HEK293 (cell line): ENCODE measurements at regions not wholly inside any gene's neighbourhood (a gene's known extent, or its start where the extent isn't known, plus 50 kb on each side); places are given as distances from the start of the nearest gene placed in this dataset.
A peak's percentile ranks its signal among the peaks of the same experiment; 100 is the strongest.
"Not testable (repeated sequence)": the region's sequence is repeated elsewhere in the genome, so short reads cannot be mapped to it uniquely, and the experiment has no call there.

ENCODE experiments used
- CTCF ChIA-PET: fragments of 350-600 bp; formaldehyde crosslinking; extraction: SDS; loops from one replicate; lab custom pipeline; 2021; ENCODE audit warnings: antibody characterized with exemption; lab: Yijun Ruan, JAX
- POLR2A ChIA-PET: fragments of 300-600 bp; formaldehyde crosslinking; extraction: SDS; loops from one replicate; lab custom pipeline; 2020; ENCODE audit warnings: antibody characterized with exemption, inconsistent platforms; lab: Yijun Ruan, JAX
- H3K27ac ChIP-seq: fragments of 200-500 bp; sonication (Bioruptor generic); 2 replicates; pipeline ENCODE4 v1.5.1; 2014; ENCODE audit warnings: low read depth, low read length, control low read depth, inconsistent platforms; ENCODE audit errors: extremely low read depth
- H3K36me3 ChIP-seq, 2 experiments: fragments of 200-500 bp in 1 of 2; sonication (Bioruptor generic) in 1 of 2; 1 replicate in 1 of 2; 2 replicates in 1 of 2; pipeline ENCODE4 v1.5.1; 2014 to 2017; ENCODE audit warnings: inconsistent platforms in 2 of 2, low read length in 2 of 2; ENCODE audit not compliant: control insufficient read depth in 2 of 2, insufficient read depth in 1 of 2
- H3K4me1 ChIP-seq: fragments of 200-500 bp; sonication (Bioruptor generic); 2 replicates; pipeline ENCODE4 v1.5.1; 2014; ENCODE audit warnings: mild to moderate bottlenecking, low read length, inconsistent platforms; ENCODE audit not compliant: control insufficient read depth, insufficient read depth
- H3K4me3 ChIP-seq: 2 replicates; pipeline ENCODE4 v1.5.1; 2011; ENCODE audit warnings: low read depth, mild to moderate bottlenecking, control low read depth, low read length, moderate library complexity
- H3K9me3 ChIP-seq: fragments of 200-500 bp; sonication (Bioruptor generic); 2 replicates; pipeline ENCODE4 v1.5.1; 2014; ENCODE audit warnings: low read depth, low read length, inconsistent platforms; ENCODE audit not compliant: control insufficient read depth, insufficient read depth
- SETDB1 ChIP-seq: IDR thresholded peaks from one replicate; pipeline ENCODE4 v1.6.1; 2017; ENCODE audit warnings: mild to moderate bottlenecking, low read length, moderate library complexity, mixed read lengths; ENCODE audit not compliant: insufficient read length
- ZNF555 ChIP-seq: fragments of 450-650 bp; formaldehyde crosslinking; conservative IDR thresholded peaks from 2 replicates; pipeline ENCODE4 v1.5.1; 2017; ENCODE audit warnings: missing biosample characterization, mild to moderate bottlenecking, missing genetic modification characterization, inconsistent platforms
- ZNF768 ChIP-seq: fragments of 450-650 bp; formaldehyde crosslinking; IDR thresholded peaks from 2 replicates; pipeline ENCODE4 v1.5.1; 2018; ENCODE audit warnings: missing biosample characterization, mild to moderate bottlenecking, missing genetic modification characterization
- TF ChIP-seq, protein P1 (sequence below): fragments of 450-650 bp; IDR thresholded peaks from 2 replicates; pipeline ENCODE4 v1.5.1; 2018; ENCODE audit warnings: missing biosample characterization, mild to moderate bottlenecking, missing genetic modification characterization
- TF ChIP-seq, protein P2 (sequence below): fragments of 450-650 bp; formaldehyde crosslinking; IDR thresholded peaks from 2 replicates; pipeline ENCODE4 v1.5.1; 2016; ENCODE audit warnings: missing biosample characterization, missing genetic modification characterization

DNA sequence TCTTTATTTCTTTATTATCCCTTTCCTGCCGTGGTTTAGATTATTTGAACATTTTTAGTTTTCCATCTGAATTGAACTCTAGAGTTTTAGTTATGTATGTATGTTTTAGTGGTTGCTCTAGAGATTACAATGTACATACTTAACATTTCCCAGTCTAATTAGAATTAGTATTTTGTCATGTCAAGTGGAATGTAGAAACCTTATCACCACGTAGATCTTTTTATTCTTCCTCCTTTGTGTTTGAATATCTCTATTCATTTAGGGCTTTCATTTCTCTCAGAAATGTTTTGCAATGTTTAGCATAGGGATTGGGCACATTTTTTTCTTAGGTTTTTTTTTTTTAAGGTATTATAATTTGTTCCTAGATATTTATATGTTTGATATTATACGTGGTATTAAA lies 73.1 kb upstream of the EZR start (continued):
- TF ChIP-seq, protein P1, sequence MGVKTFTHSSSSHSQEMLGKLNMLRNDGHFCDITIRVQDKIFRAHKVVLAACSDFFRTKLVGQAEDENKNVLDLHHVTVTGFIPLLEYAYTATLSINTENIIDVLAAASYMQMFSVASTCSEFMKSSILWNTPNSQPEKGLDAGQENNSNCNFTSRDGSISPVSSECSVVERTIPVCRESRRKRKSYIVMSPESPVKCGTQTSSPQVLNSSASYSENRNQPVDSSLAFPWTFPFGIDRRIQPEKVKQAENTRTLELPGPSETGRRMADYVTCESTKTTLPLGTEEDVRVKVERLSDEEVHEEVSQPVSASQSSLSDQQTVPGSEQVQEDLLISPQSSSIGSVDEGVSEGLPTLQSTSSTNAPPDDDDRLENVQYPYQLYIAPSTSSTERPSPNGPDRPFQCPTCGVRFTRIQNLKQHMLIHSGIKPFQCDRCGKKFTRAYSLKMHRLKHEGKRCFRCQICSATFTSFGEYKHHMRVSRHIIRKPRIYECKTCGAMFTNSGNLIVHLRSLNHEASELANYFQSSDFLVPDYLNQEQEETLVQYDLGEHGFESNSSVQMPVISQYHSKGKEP (tag by site-specific recombination), result no peak
- TF ChIP-seq ZNF768 (tag by site-specific recombination), result no peak
- TF ChIP-seq, protein P2, sequence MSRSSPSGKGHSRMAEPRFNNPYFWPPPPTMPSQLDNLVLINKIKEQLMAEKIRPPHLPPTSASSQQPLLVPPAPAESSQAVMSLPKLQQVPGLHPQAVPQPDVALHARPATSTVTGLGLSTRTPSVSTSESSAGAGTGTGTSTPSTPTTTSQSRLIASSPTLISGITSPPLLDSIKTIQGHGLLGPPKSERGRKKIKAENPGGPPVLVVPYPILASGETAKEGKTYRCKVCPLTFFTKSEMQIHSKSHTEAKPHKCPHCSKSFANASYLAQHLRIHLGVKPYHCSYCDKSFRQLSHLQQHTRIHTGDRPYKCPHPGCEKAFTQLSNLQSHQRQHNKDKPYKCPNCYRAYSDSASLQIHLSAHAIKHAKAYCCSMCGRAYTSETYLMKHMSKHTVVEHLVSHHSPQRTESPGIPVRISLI (tag by site-specific recombination), result no peak

DNA sequence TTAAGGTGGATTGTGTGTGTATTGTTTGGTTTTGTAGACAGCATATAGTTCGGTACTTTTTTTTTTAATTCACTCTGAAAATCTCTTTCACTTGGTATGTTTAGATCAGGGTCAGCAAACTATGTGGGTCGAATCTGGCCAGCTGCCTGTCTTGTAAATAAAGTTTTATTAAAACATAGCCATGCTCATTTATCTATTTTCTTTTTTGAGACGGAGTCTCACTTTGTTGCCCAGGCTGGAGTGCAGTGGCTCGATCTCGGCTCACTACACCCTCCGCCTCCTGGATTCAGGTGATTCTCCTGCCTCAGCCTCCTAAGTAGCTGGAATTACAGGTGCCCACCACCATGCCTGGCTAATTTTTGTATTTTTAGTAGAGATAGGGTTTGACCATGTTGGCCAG lies 72.4 kb upstream of the EZR start:
- H3K9me3 ChIP-seq, CTCF ChIA-PET, H3K4me3 ChIP-seq, POLR2A ChIA-PET, H3K4me1 ChIP-seq, H3K27ac ChIP-seq, H3K36me3 ChIP-seq: not testable (repeated sequence)

DNA sequence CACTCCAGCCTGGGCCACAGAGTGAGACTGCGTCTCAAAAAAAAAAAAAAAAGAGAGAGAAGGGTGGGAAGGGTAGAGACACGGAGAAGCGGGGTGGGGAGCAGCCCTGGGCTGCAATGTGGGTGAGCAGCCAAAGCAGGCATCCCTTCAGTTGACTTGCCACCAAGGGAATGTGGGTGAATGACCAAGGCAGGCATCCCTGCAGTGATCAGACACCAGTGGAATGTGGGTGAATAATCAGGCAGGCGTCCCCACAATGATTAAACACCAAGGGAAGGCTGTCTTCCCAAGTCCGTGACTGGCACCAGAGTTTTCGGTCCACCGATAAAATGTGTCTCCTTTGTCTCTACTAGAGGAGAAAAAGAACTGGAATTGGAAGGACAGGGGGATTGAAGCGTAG lies 69.0 kb upstream of the EZR start:
- CTCF ChIA-PET, result interaction anchor here (0.7 kb wide), 1 partner anchor 11 kb away, joined by 3 read pairs; no protein-coding TSS in a partner anchor
- POLR2A ChIA-PET, result not testable (repeated sequence)

DNA sequence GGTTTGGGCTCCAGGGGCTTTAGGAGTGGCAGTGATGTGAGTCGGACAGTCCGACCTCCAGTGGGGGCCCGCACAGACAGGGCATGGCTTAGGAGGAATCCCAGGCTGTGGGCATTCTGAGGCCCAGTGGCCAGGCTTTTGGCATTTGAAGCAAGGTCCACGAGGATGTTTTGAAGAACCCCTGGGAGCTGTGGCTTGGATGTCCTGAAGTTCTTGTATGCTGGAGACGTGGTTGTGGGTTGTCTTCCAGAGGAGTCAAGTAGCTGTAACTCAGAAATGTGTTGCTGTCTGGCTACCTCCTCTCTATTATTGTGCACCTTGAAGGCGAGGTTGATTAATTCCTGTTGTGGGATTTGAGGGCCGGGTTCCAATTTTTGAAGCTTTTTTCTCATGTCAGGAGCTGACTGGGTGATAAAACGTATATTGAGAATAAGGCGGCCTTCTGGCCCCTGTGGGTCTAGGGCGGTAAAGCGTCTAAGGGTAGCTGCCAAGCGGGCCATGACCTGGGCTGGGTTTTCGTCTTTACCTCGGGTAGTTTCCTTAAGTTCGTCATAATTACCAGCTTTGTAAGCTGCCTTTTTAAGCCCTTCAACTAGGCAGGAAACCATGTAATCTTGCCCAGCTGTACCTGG lies 67.3 kb upstream of the EZR start:
- H3K36me3 ChIP-seq, H3K27ac ChIP-seq, H3K9me3 ChIP-seq, H3K4me1 ChIP-seq, H3K4me3 ChIP-seq, POLR2A ChIA-PET: not testable (repeated sequence)
- CTCF ChIA-PET, result interaction anchor here (0.6 kb wide), 2 partner anchors 23 to 206 kb away, joined by 3 read pairs; no protein-coding TSS in a partner anchor

More for the DNA sequence above, 69.0 kb upstream of the EZR start:
- H3K36me3 ChIP-seq, H3K27ac ChIP-seq, H3K4me1 ChIP-seq, H3K4me3 ChIP-seq, H3K9me3 ChIP-seq: not testable (repeated sequence)

DNA sequence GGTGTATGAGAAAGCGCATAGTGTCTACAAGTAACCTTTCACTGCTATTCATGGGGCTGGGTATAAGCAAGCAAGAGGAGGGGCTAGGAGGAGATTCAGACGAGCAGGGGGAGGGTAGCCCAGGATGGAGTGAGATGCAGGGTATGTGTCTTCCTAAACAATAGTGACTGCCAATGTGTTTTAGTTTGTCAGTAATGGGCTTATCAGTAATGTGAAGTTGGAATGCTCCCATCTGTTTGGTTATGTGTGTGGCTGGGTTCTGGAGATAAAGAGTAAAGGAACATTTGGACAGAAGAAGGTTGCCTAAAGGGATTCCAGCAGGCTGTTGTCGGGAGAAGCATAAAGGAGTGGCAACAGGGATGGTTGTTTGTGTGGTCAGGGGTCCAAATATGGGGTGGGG lies 62.7 kb upstream of the EZR start:
- H3K4me3 ChIP-seq, H3K4me1 ChIP-seq, POLR2A ChIA-PET, CTCF ChIA-PET, H3K27ac ChIP-seq, H3K36me3 ChIP-seq, H3K9me3 ChIP-seq: not testable (repeated sequence)

DNA sequence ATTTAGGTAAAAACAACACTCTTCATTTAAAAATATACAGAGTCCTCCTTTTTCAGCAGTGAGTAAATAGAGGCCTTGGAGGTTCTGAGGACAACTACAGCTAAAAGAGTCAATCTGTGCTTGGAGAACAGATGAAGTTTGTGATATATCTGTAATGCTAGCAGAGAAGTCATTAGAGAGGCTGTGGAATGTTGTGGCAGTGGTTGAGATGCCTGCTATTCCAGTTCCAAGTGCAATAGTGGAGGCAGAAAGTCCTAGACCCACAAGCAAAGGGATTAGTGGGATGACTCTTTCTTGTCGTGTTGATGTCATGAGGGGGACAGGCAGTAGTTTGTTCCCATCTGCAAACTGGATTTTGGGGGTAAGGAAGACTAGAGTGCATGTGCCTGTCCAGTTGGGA lies 62.1 kb upstream of the EZR start:
- POLR2A ChIA-PET, H3K36me3 ChIP-seq, H3K4me1 ChIP-seq, H3K4me3 ChIP-seq, H3K27ac ChIP-seq, H3K9me3 ChIP-seq: not testable (repeated sequence)
- CTCF ChIA-PET, result interaction anchor here (0.7 kb wide), 1 partner anchor 23 kb away, joined by 3 read pairs; no protein-coding TSS in a partner anchor

DNA sequence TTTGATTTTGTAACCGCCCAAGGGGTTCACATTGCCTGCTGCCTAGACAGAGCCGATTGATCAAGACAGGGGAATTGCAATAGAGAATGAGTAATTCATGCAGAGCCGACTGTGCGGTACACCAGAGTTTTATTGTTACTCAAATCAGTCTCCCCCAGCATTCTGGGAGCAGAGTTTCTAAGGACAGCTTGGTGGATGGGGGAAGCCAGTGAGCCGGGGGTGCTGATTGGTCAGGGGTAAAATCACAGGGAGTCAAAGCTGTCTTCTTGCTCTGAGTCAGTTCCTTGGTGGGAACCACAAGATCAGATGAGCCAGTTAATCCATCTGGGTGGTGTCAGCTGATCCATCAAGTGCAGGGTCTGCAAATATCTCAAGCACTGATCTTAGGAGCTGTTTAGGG lies 60.0 kb upstream of the EZR start:
- CTCF ChIA-PET, result no interaction called here
- Histone ChIP-seq H3K36me3 (no peaks in the 10 kb centered on the region), H3K9me3 (no peaks in the 10 kb centered on the region), H3K4me1 (no peaks in the 10 kb centered on the region), H3K4me3 (no peak overlapping the region), H3K27ac (no peak overlapping the region)
- POLR2A ChIA-PET, result no interaction called here
- TF ChIP-seq ZNF555 (tag by site-specific recombination), result no peak
- TF ChIP-seq SETDB1, result peak; percentile 56
